NK-92 (cell line): ENCODE measurements at regions not wholly inside any gene's neighbourhood (a gene's known extent, or its start where the extent isn't known, plus 50 kb on each side); places are given as distances from the start of the nearest gene placed in this dataset.
"Not testable (repeated sequence)": the region's sequence is repeated elsewhere in the genome, so short reads cannot be mapped to it uniquely, and the experiment has no call there.

Experiments used
- DNase-seq: peaks from one replicate; lab custom pipeline; 2025; ENCODE audit not compliant: unreplicated experiment; lab: John Stamatoyannopoulos, UW

GRCh38 chr6:2611092-2611491, 139.6 kb downstream of the MYLK4 start:
- DNase-seq, result no peak

- no peak for DNase-seq
Measured at GRCh38 chr6:2608503-2608902, 142.2 kb downstream of the MYLK4 start.

GRCh38 chr6:2600363-2600762, 150.4 kb downstream of the MYLK4 start:
- no peak for DNase-seq

- no peak for DNase-seq
Measured at GRCh38 chr6:2599817-2600216, 150.9 kb downstream of the MYLK4 start.

GRCh38 chr6:2598867-2599266, 151.9 kb downstream of the MYLK4 start:
- DNase-seq, result no peak

- no peak for DNase-seq
Measured at GRCh38 chr6:2597991-2598390, 152.7 kb downstream of the MYLK4 start.

GRCh38 chr6:2597457-2597856, 153.3 kb downstream of the MYLK4 start:
- not testable (repeated sequence) for DNase-seq

GRCh38 chr6:2596222-2596621, 154.5 kb downstream of the MYLK4 start:
- no peak for DNase-seq

GRCh38 chr6:2594868-2595267, 155.9 kb downstream of the MYLK4 start:
- no peak for DNase-seq

- no peak for DNase-seq
Measured at GRCh38 chr6:2593167-2593566, 157.6 kb downstream of the MYLK4 start.

GRCh38 chr6:2589171-2589661, 161.5 kb downstream of the MYLK4 start:
- DNase-seq, result no peak

GRCh38 chr6:2583459-2583858, 167.3 kb downstream of the MYLK4 start:
- no peak for DNase-seq

GRCh38 chr6:2582268-2582667, 168.5 kb downstream of the MYLK4 start:
- no peak for DNase-seq

- no peak for DNase-seq
Measured at GRCh38 chr6:2581611-2582010, 169.1 kb downstream of the MYLK4 start.

GRCh38 chr6:2581011-2581410, 169.7 kb downstream of the MYLK4 start:
- no peak for DNase-seq

GRCh38 chr6:2579804-2580570, 170.7 kb downstream of the MYLK4 start:
- no peak for DNase-seq

- no peak for DNase-seq
Measured at GRCh38 chr6:2579241-2579761, 171.4 kb downstream of the MYLK4 start.

- no peak for DNase-seq
Measured at GRCh38 chr6:2578767-2579166, 172.0 kb downstream of the MYLK4 start.

GRCh38 chr6:2576499-2576898, 174.2 kb downstream of the MYLK4 start:
- no peak for DNase-seq

- no peak for DNase-seq
Measured at GRCh38 chr6:2575236-2575635, 175.5 kb downstream of the MYLK4 start.

GRCh38 chr6:2569420-2569819, 181.3 kb downstream of the MYLK4 start:
- DNase-seq, result not testable (repeated sequence)

GRCh38 chr6:2566048-2566447, 184.7 kb downstream of the MYLK4 start:
- no peak for DNase-seq

- DNase-seq, result no peak
Measured at GRCh38 chr6:2565499-2565898, 185.2 kb downstream of the MYLK4 start.
